ENCODE measurements at regions not wholly inside any gene's neighbourhood (a gene's known extent, or its start where the extent isn't known, plus 50 kb on each side); places are given as distances from the start of the nearest gene placed in this dataset.

DNA sequence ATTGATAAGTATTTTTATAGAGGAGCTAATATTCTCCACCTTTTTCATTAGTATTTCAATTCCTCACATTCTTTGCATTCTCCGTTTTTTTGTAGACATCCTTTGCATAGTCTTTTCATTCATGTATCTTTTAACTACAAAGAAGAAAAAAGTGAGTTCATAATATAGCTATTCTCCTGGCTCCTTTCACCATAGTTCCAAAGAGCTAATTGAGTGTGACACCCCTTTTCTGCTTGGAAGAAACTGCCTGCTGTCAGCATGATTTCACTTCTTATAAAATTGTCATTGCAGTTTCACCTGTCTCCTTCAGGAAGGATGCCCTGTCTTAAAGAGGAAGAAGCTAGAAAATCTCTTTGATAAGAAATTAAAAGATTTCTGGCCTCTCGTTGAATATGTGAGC lies 991.1 kb downstream of the KCNT2 start:
- TF ChIP-seq, protein P1, sequence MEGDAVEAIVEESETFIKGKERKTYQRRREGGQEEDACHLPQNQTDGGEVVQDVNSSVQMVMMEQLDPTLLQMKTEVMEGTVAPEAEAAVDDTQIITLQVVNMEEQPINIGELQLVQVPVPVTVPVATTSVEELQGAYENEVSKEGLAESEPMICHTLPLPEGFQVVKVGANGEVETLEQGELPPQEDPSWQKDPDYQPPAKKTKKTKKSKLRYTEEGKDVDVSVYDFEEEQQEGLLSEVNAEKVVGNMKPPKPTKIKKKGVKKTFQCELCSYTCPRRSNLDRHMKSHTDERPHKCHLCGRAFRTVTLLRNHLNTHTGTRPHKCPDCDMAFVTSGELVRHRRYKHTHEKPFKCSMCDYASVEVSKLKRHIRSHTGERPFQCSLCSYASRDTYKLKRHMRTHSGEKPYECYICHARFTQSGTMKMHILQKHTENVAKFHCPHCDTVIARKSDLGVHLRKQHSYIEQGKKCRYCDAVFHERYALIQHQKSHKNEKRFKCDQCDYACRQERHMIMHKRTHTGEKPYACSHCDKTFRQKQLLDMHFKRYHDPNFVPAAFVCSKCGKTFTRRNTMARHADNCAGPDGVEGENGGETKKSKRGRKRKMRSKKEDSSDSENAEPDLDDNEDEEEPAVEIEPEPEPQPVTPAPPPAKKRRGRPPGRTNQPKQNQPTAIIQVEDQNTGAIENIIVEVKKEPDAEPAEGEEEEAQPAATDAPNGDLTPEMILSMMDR (IDR thresholded peaks at IDR 0.05) = no peak
- TF ChIP-seq POLR2A (IDR thresholded peaks at IDR 0.05) = no peak
- TF ChIP-seq EP300 (IDR thresholded peaks at IDR 0.05) = no peak
